Type B pancreatic cell (in vitro differentiated cells): ENCODE measurements at regions not wholly inside any gene's neighbourhood (a gene's known extent, or its start where the extent isn't known, plus 50 kb on each side); places are given as distances from the start of the nearest gene placed in this dataset.

Experiments used
- DNase-seq: peaks from one replicate; pipeline ENCODE4 v3.0.0; 2021; ENCODE audit warnings: mixed read lengths; ENCODE audit not compliant: unreplicated experiment; ENCODE audit errors: extremely low spot score
- H3K27ac Mint-ChIP-seq: 2 replicates; pipeline ENCODE4 v1.8.0; 2021; ENCODE audit warnings: mild to moderate bottlenecking, mixed read lengths
- H3K27me3 Mint-ChIP-seq: 2 replicates; pipeline ENCODE4 v1.8.0; 2021; ENCODE audit warnings: mixed read lengths
- H3K36me3 Mint-ChIP-seq: 2 replicates; pipeline ENCODE4 v1.8.0; 2021; ENCODE audit warnings: mixed read lengths
- H3K4me1 Mint-ChIP-seq: one replicate; pipeline ENCODE4 v1.8.0; 2021; ENCODE audit warnings: mixed read lengths; ENCODE audit not compliant: unreplicated experiment
- H3K4me3 Mint-ChIP-seq: 2 replicates; pipeline ENCODE4 v1.8.0; 2021; ENCODE audit warnings: mild to moderate bottlenecking, mixed read lengths
- H3K9me3 Mint-ChIP-seq: 2 replicates; pipeline ENCODE4 v1.8.0; 2021; ENCODE audit warnings: mixed read lengths
- CTCF ChIP-seq: fragments of 200-600 bp; sonication (generic); conservative IDR thresholded peaks from 2 replicates; pipeline ENCODE4 v1.5.0; 2021; ENCODE audit warnings: antibody characterized with exemption, mild to moderate bottlenecking

- peak; percentile 72 for DNase-seq
- peak overlapping the region; percentile 50 for H3K27ac Mint-ChIP-seq
- H3K4me3 Mint-ChIP-seq: peak overlapping the region; percentile 83
- peaks cover 69% of the 10 kb centered on the region for H3K27me3 Mint-ChIP-seq
- H3K9me3 Mint-ChIP-seq: no peaks in the 10 kb centered on the region
- H3K36me3 Mint-ChIP-seq: no peaks in the 10 kb centered on the region
- H3K4me1 Mint-ChIP-seq: peaks cover 19% of the 10 kb centered on the region
- TF ChIP-seq CTCF: peak; percentile 13
Observed at GRCh38 chr22:48488611-48489511, 1338.8 kb downstream of the BRD1 start.

GRCh38 chr22:48488149-48488551, 1339.5 kb downstream of the BRD1 start:
- H3K9me3 Mint-ChIP-seq: no peaks in the 10 kb centered on the region
- H3K4me1 Mint-ChIP-seq: peaks cover 19% of the 10 kb centered on the region
- peak; percentile 54 for TF ChIP-seq CTCF
- DNase-seq: peak; percentile 31
- peaks cover 73% of the 10 kb centered on the region for H3K27me3 Mint-ChIP-seq
- peak overlapping the region; percentile 50 for H3K27ac Mint-ChIP-seq
- no peaks in the 10 kb centered on the region for H3K36me3 Mint-ChIP-seq
- peak overlapping the region; percentile 83 for H3K4me3 Mint-ChIP-seq

GRCh38 chr22:48486558-48486957, 1341.1 kb downstream of the BRD1 start:
- no peak for TF ChIP-seq CTCF
- no peak overlapping the region for H3K27ac Mint-ChIP-seq
- H3K36me3 Mint-ChIP-seq: no peaks in the 10 kb centered on the region
- DNase-seq: peak; percentile 37
- no peak overlapping the region for H3K4me3 Mint-ChIP-seq
- peaks cover 63% of the 10 kb centered on the region for H3K27me3 Mint-ChIP-seq
- H3K4me1 Mint-ChIP-seq: peaks cover 5% of the 10 kb centered on the region
- no peaks in the 10 kb centered on the region for H3K9me3 Mint-ChIP-seq

- Mint-ChIP-seq H3K4me1 (peaks cover 5% of the 10 kb centered on the region), H3K27ac (no peak overlapping the region), H3K36me3 (no peaks in the 10 kb centered on the region), H3K4me3 (no peak overlapping the region), H3K27me3 (peaks cover 59% of the 10 kb centered on the region), H3K9me3 (no peaks in the 10 kb centered on the region)
- no peak for TF ChIP-seq CTCF
- peak; percentile 59 for DNase-seq
Observed at GRCh38 chr22:48486134-48486532, 1341.5 kb downstream of the BRD1 start.

- peaks cover 52% of the 10 kb centered on the region for H3K27me3 Mint-ChIP-seq
- DNase-seq: peak; percentile 67
Observed at GRCh38 chr22:48485149-48486133, 1342.2 kb downstream of the BRD1 start.

More at GRCh38 chr22:48485149-48486133, 1342.2 kb downstream of the BRD1 start:
- no peak for TF ChIP-seq CTCF
- H3K27ac Mint-ChIP-seq: no peak overlapping the region
- no peaks in the 10 kb centered on the region for H3K9me3 Mint-ChIP-seq
- H3K36me3 Mint-ChIP-seq: no peaks in the 10 kb centered on the region
- H3K4me1 Mint-ChIP-seq: peaks cover 5% of the 10 kb centered on the region
- H3K4me3 Mint-ChIP-seq: no peak overlapping the region
